ENCODE measurements at regions not wholly inside any gene's neighbourhood (a gene's known extent, or its start where the extent isn't known, plus 50 kb on each side); places are given as distances from the start of the nearest gene placed in this dataset.

DNA sequence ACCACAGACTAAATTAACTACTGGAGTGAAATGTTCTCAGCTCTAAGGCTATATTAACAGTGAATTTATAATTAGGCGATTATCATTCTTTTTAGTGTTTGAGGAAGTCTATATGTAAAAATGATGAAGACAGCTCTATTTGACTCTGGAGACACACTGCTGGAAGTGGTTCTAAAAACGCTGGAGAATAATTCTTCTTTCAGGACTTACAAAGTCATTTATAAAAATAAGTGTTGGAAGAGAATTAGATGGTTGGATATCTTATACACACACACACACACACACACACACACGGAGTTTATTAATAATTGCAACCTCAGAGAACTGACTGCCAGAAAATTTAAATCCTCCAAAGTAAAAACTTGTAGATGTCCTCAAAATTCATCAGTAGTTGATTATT, 1171.3 kb downstream of the EFNB2 start:
- TF ChIP-seq, protein P1, sequence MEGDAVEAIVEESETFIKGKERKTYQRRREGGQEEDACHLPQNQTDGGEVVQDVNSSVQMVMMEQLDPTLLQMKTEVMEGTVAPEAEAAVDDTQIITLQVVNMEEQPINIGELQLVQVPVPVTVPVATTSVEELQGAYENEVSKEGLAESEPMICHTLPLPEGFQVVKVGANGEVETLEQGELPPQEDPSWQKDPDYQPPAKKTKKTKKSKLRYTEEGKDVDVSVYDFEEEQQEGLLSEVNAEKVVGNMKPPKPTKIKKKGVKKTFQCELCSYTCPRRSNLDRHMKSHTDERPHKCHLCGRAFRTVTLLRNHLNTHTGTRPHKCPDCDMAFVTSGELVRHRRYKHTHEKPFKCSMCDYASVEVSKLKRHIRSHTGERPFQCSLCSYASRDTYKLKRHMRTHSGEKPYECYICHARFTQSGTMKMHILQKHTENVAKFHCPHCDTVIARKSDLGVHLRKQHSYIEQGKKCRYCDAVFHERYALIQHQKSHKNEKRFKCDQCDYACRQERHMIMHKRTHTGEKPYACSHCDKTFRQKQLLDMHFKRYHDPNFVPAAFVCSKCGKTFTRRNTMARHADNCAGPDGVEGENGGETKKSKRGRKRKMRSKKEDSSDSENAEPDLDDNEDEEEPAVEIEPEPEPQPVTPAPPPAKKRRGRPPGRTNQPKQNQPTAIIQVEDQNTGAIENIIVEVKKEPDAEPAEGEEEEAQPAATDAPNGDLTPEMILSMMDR (IDR thresholded peaks at IDR 0.05) = no peak
- no peak for TF ChIP-seq POLR2A (IDR thresholded peaks at IDR 0.05)

Data from right lobe of liver (tissue), 4 donors.